H1 (cell line): ENCODE measurements at regions not wholly inside any gene's neighbourhood (a gene's known extent, or its start where the extent isn't known, plus 50 kb on each side); places are given as distances from the start of the nearest gene placed in this dataset.
A peak's percentile ranks its signal among the peaks of the same experiment; 100 is the strongest.

ENCODE experiments used
- CTCF ChIA-PET: fragments of 300-600 bp; sonication (Branson Sonifier 250); formaldehyde crosslinking; loops from one replicate; lab custom pipeline; 2021; ENCODE audit not compliant: partially characterized antibody; lab: Charles Lee
- POLR2A ChIA-PET: fragments of 300-600 bp; sonication (Branson Sonifier 250); formaldehyde crosslinking; loops from one replicate; lab custom pipeline; 2021; ENCODE audit warnings: inconsistent platforms; ENCODE audit not compliant: partially characterized antibody; lab: Charles Lee
- DNase-seq, 2 experiments: peaks; one replicate each; pipeline versions ENCODE4 v3.0.0 to v3.0.0-alpha.2; 2010 to 2022; ENCODE audit warnings: low spot score in 2 of 2, low read depth in 1 of 2, mixed read lengths in 1 of 2
- FAIRE-seq: peaks from 2 replicates; lab custom pipeline; 2011; peaks lifted over from hg19 to GRCh38; lab: Jason Lieb, UNC
- H2AFZ ChIP-seq: 2 replicates; pipeline ENCODE4 v1.8.1; 2012; ENCODE audit warnings: low read length, inconsistent platforms
- H2AK5ac ChIP-seq: 2 replicates; pipeline ENCODE4 v1.6.1; 2013; ENCODE audit warnings: low read depth, low read length
- H2BK120ac ChIP-seq: replicated peaks from 2 replicates; pipeline ENCODE3; 2013; ENCODE audit warnings: low read depth, low read length, inconsistent platforms
- H2BK12ac ChIP-seq: 2 replicates; pipeline ENCODE4 v1.6.1; 2013; ENCODE audit warnings: low read depth, low read length
- H2BK15ac ChIP-seq: 2 replicates; pipeline ENCODE4 v1.6.1; 2013; ENCODE audit warnings: low read length
- H2BK20ac ChIP-seq: 2 replicates; pipeline ENCODE4 v1.6.1; 2013; ENCODE audit warnings: low read length
- H2BK5ac ChIP-seq: 2 replicates; pipeline ENCODE4 v1.6.1; 2013; ENCODE audit warnings: low read depth, low read length
- H3K14ac ChIP-seq: 2 replicates; pipeline ENCODE4 v1.6.1; 2013; ENCODE audit warnings: inconsistent platforms; ENCODE audit not compliant: insufficient read length
- H3K18ac ChIP-seq: 2 replicates; pipeline ENCODE4 v1.6.1; 2013; ENCODE audit warnings: low read length; ENCODE audit errors: extremely low read depth
- H3K23ac ChIP-seq: 2 replicates; pipeline ENCODE4 v1.6.1; 2013; ENCODE audit warnings: inconsistent platforms; ENCODE audit not compliant: insufficient read length
- H3K23me2 ChIP-seq: 2 replicates; pipeline ENCODE4 v1.6.1; 2013; ENCODE audit warnings: low read depth, low read length
- H3K27ac ChIP-seq: 2 replicates; pipeline ENCODE4 v1.6.1; 2011; ENCODE audit warnings: low read depth, low read length, inconsistent platforms
- H3K27me3 ChIP-seq, 4 experiments: replicated peaks in 1 of 4; 1 replicate in 1 of 4; 2 replicates in 3 of 4; pipeline versions ENCODE4 v1.6.1 to v1.8.1; 2011 to 2013; ENCODE audit warnings: low read length in 3 of 4, mild to moderate bottlenecking in 3 of 4, inconsistent platforms in 2 of 4, mixed read lengths in 2 of 4, moderate library complexity in 1 of 4; ENCODE audit not compliant: control insufficient read depth in 3 of 4, insufficient read depth in 3 of 4; ENCODE audit errors: extremely low read depth in 1 of 4
- H3K36me3 ChIP-seq, 4 experiments: 2 replicates each; pipeline versions ENCODE4 v1.6.1 to v1.8.1; 2011 to 2013; ENCODE audit warnings: mild to moderate bottlenecking in 4 of 4, low read length in 3 of 4, moderate library complexity in 2 of 4, control low read depth in 1 of 4, inconsistent platforms in 1 of 4; ENCODE audit not compliant: insufficient read depth in 4 of 4, control insufficient read depth in 2 of 4
- H3K4ac ChIP-seq: replicated peaks from 2 replicates; pipeline ENCODE3; 2013; ENCODE audit warnings: low read length, low read depth, mixed read lengths, inconsistent platforms; ENCODE audit not compliant: insufficient read length
- H3K4me1 ChIP-seq, 4 experiments: replicated peaks in 1 of 4; 1 replicate in 1 of 4; 2 replicates in 3 of 4; pipeline versions ENCODE4 v1.6.1 to v1.8.1; 2011 to 2013; ENCODE audit warnings: low read length in 3 of 4, inconsistent platforms in 2 of 4, mixed read lengths in 1 of 4; ENCODE audit not compliant: insufficient read depth in 4 of 4, control insufficient read depth in 3 of 4
- H3K4me2 ChIP-seq, 2 experiments: 2 replicates each; pipeline versions ENCODE4 v1.6.1 to v1.8.1; 2011 to 2013; ENCODE audit warnings: low read depth in 2 of 2, low read length in 2 of 2, control low read depth in 1 of 2, inconsistent platforms in 1 of 2, mild to moderate bottlenecking in 1 of 2; ENCODE audit not compliant: insufficient read depth in 1 of 2
- H3K4me3 ChIP-seq, 4 experiments: fragments of 200-600, 300-600 bp in 1 of 4; sonication (generic), shearing (Covaris generic), sonication (Bioruptor Twin) in 1 of 4; 2 replicates each; pipeline versions ENCODE4 v1.5.1 to v1.8.1; 2011 to 2016; ENCODE audit warnings: low read length in 4 of 4, low read depth in 3 of 4, control low read depth in 2 of 4, inconsistent platforms in 2 of 4, mild to moderate bottlenecking in 2 of 4, mixed read lengths in 1 of 4, moderate library complexity in 1 of 4; ENCODE audit not compliant: insufficient read depth in 2 of 4; ENCODE audit errors: extremely low read depth in 1 of 4
- H3K56ac ChIP-seq: replicated peaks from 2 replicates; pipeline ENCODE3; 2013; ENCODE audit warnings: low read depth, mild to moderate bottlenecking, mixed read lengths, low read length, inconsistent platforms; ENCODE audit not compliant: insufficient read length
- H3K79me1 ChIP-seq: 2 replicates; pipeline ENCODE4 v1.6.1; 2013; ENCODE audit warnings: low read depth, low read length, control low read depth
- H3K79me2 ChIP-seq, 2 experiments: 2 replicates each; pipeline versions ENCODE4 v1.6.1 to v1.8.1; 2012 to 2013; ENCODE audit warnings: low read length in 2 of 2, mild to moderate bottlenecking in 2 of 2, inconsistent platforms in 1 of 2; ENCODE audit not compliant: insufficient read depth in 2 of 2, control insufficient read depth in 1 of 2
- H3K9ac ChIP-seq, 4 experiments: replicated peaks in 1 of 4; 1 replicate in 1 of 4; 2 replicates in 3 of 4; pipeline versions ENCODE4 v1.6.1 to v1.8.1; 2011 to 2013; ENCODE audit warnings: low read depth in 3 of 4, low read length in 3 of 4, control low read depth in 2 of 4, mild to moderate bottlenecking in 2 of 4, moderate library complexity in 2 of 4, inconsistent platforms in 1 of 4; ENCODE audit errors: extremely low read depth in 1 of 4
- H3K9me3 ChIP-seq, 2 experiments: 2 replicates each; pipeline versions ENCODE4 v1.6.1 to v1.8.1; 2012 to 2013; ENCODE audit warnings: mild to moderate bottlenecking in 2 of 2, moderate library complexity in 2 of 2, control low read depth in 1 of 2, inconsistent platforms in 1 of 2, low read depth in 1 of 2, low read length in 1 of 2, mixed read lengths in 1 of 2; ENCODE audit not compliant: insufficient read depth in 2 of 2
- H4K20me1 ChIP-seq, 2 experiments: replicated peaks in 1 of 2; 2 replicates each; pipeline versions ENCODE3 to v1.8.1; 2011 to 2013; ENCODE audit warnings: inconsistent platforms in 2 of 2, low read length in 2 of 2, mild to moderate bottlenecking in 1 of 2; ENCODE audit not compliant: insufficient read depth in 2 of 2, control insufficient read depth in 1 of 2
- H4K5ac ChIP-seq: 2 replicates; pipeline ENCODE4 v1.6.1; 2013; ENCODE audit warnings: low read length, low read depth, mixed read lengths, inconsistent platforms; ENCODE audit not compliant: insufficient read length
- H4K8ac ChIP-seq: 2 replicates; pipeline ENCODE4 v1.8.0; 2013; ENCODE audit warnings: mild to moderate bottlenecking, moderate library complexity, low read length, inconsistent platforms; ENCODE audit not compliant: insufficient read depth; ENCODE audit errors: extremely low read depth
- H4K91ac ChIP-seq: replicated peaks from 2 replicates; pipeline ENCODE3; 2013; ENCODE audit warnings: low read length, mixed read lengths, inconsistent platforms; ENCODE audit not compliant: insufficient read length
- CBX5 ChIP-seq: fragments of 300-800, 300-1000 bp; sonication (generic); IDR thresholded peaks from 2 replicates; pipeline ENCODE4 v1.7.1; 2016; ENCODE audit warnings: antibody characterized with exemption, low read length, low read depth
- CEBPB ChIP-seq: IDR thresholded peaks from 2 replicates; pipeline ENCODE4 v1.6.1; 2012; ENCODE audit warnings: low read depth, low read length
- EZH2 ChIP-seq: fragments of 200-600 bp; sonication (generic); IDR thresholded peaks from 2 replicates; pipeline ENCODE4 v1.7.1; 2012; ENCODE audit warnings: low read depth, mild to moderate bottlenecking, moderate library complexity, low read length, inconsistent platforms; ENCODE audit not compliant: severe bottlenecking
- HDAC2 ChIP-seq, 2 experiments: fragments of 300-600 bp in 1 of 2; sonication (generic) in 1 of 2; IDR thresholded peaks; 2 replicates each; pipeline ENCODE4 v1.6.1; 2011 to 2012; ENCODE audit warnings: low read depth in 2 of 2, low read length in 2 of 2, mild to moderate bottlenecking in 2 of 2, moderate library complexity in 2 of 2, borderline replicate concordance in 1 of 2, inconsistent platforms in 1 of 2
- MAFK ChIP-seq: IDR thresholded peaks from 2 replicates; pipeline ENCODE4 v1.6.1; 2012; ENCODE audit warnings: low read depth, mild to moderate bottlenecking, improper control_type of control experiment, low read length
- NANOG ChIP-seq: IDR thresholded peaks from 2 replicates; pipeline ENCODE4 v1.6.1; 2011; ENCODE audit warnings: low read length, low read depth, mild to moderate bottlenecking, inconsistent platforms; ENCODE audit not compliant: insufficient read depth, poor library complexity, severe bottlenecking
- SIRT6 ChIP-seq: IDR thresholded peaks from one replicate; pipeline ENCODE4 v1.7.1; 2012; ENCODE audit warnings: low read length, inconsistent platforms
- TBP ChIP-seq: IDR thresholded peaks from 2 replicates; pipeline ENCODE4 v1.6.1; 2011; ENCODE audit warnings: low read depth, low read length, improper control_type of control experiment
- WGBS, 2 experiments: shearing (Covaris generic) in 1 of 2; methylation state at CpG; one replicate each; pipeline versions ENCODE4 v1.1.6 to v1.1.7; 2013 to 2015; ENCODE audit warnings: low lambda C conversion rate in 2 of 2, mixed read lengths in 2 of 2, inconsistent platforms in 1 of 2, low coverage in 1 of 2, missing lambda C conversion rate in 1 of 2; ENCODE audit not compliant: insufficient replicate concordance in 2 of 2, insufficient coverage in 1 of 2, insufficient read length in 1 of 2; ENCODE audit errors: extremely low coverage in 1 of 2, missing lambda C conversion rate in 1 of 2; 5-methylcytosine and 5-hydroxymethylcytosine counted together
- TF ChIP-seq, protein P1 (sequence below): IDR thresholded peaks from 2 replicates; pipeline ENCODE4 v1.6.1; 2012; ENCODE audit warnings: inconsistent platforms

DNA sequence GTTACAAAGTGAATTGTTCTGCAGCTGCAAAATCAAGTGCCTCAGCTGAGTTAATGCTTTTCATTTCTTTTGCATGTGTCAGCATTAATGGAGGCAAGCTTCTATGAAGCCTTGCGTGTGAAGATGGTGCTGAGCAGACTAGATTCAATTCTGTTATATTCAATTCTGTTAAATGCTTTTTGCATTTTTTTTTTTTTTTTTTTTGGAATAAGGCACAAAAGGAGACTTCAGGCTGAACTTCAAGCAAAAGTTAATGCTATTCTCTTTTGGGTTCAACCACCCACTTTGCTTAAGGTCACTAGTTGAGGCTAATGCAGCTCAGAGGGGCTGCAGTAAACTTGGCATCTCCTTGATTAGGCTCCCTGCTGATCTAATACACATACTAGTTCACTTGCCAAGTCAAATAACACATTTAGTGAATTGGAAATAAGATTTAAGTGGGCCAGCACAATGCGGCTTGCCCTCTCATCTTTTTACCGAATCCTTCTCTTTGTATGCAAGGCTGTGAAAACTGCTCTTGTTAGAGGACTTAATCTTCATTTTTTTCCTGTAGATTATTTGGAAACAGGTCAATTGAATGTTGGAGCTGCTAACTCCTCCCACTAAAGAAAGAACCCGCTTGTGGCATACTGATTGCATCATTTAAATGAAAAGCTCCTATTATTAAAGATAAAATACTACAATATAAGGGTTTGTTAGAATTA is 1020.2 kb downstream of the NR2F1-AS1 start:
- Histone ChIP-seq H3K27ac (no peak overlapping the region), H2BK20ac (no peak overlapping the region), H3K9me3 (no peaks in the 10 kb centered on the region), H4K91ac (no peak overlapping the region), H3K79me1 (no peaks in the 10 kb centered on the region), H4K20me1 (no peaks in the 10 kb centered on the region), H4K5ac (no peak overlapping the region), H3K23me2 (no peaks in the 10 kb centered on the region), H2AK5ac (no peak overlapping the region), H3K9ac (no peak overlapping the region), H2BK15ac (no peak overlapping the region), H3K4me1 (peaks cover 0 to 2% (median 1%) of the 10 kb centered on the region in 4 experiments; a peak in 3 of 7 replicates), H3K18ac (no peak overlapping the region), H2BK120ac (no peak overlapping the region), H3K4ac (no peak overlapping the region), H2AFZ (no peak overlapping the region), H2BK5ac (no peak overlapping the region), H3K79me2 (no peaks in the 10 kb centered on the region), H3K56ac (no peak overlapping the region), H4K8ac (no peak overlapping the region), H3K14ac (no peak overlapping the region), H2BK12ac (no peak overlapping the region; the same call in 1 of the 2 replicates), H3K23ac (no peak overlapping the region), H3K36me3 (no peaks in the 10 kb centered on the region), H3K27me3 (no peaks in the 10 kb centered on the region), H3K4me2 (0 out of 4 replicates have a peak overlapping the region, but pooled peaks of 1 of the 2 experiments have one; percentile 4), H3K4me3 (no peak overlapping the region)
- TF ChIP-seq CEBPB = peak; percentile 50; the same call in 1 of the 2 replicates
- TF ChIP-seq CBX5 = no peak
- TF ChIP-seq, protein P1, sequence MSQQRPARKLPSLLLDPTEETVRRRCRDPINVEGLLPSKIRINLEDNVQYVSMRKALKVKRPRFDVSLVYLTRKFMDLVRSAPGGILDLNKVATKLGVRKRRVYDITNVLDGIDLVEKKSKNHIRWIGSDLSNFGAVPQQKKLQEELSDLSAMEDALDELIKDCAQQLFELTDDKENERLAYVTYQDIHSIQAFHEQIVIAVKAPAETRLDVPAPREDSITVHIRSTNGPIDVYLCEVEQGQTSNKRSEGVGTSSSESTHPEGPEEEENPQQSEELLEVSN = no peak
- TF ChIP-seq NANOG = peak; percentile 62
- no peak for TF ChIP-seq HDAC2 (IDR thresholded peaks at IDR 0.05; ENCODE audit: borderline replicate concordance in 1 of 2, low read depth in 2 of 2, low read length in 2 of 2)
- no peak for TF ChIP-seq SIRT6
- TF ChIP-seq MAFK = peak; percentile 71; the same call in 1 of the 2 replicates
- TF ChIP-seq EZH2 = no peak
- TF ChIP-seq TBP = no peak
- ChIA-PET POLR2A (no interaction called here), CTCF (interaction anchor here (1.0 kb wide), 1 partner anchor 21 kb away, joined by 3 read pairs; no protein-coding TSS in a partner anchor)
- peak in 1 of 2 experiments; percentile 38 for DNase-seq
- WGBS, 2 experiments = 73% methylated on average over 4 of the region's 4 CpGs; no CpG with 5 or more reads in 1 of the 2 experiments
- no peak for FAIRE-seq
